Fibroblast of villous mesenchyme (primary cell): ENCODE measurements at regions not wholly inside any gene's neighbourhood (a gene's known extent, or its start where the extent isn't known, plus 50 kb on each side); places are given as distances from the start of the nearest gene placed in this dataset.

Source experiments
- DNase-seq: peaks from one replicate; pipeline ENCODE4 v3.0.0-alpha.2; 2010; ENCODE audit warnings: low read depth
- H3K4me3 ChIP-seq: 2 replicates; pipeline ENCODE4 v1.5.1; 2011; ENCODE audit warnings: low read depth, mild to moderate bottlenecking, low read length
- CTCF ChIP-seq: IDR thresholded peaks from 2 replicates; pipeline ENCODE4 v1.5.1; 2012; ENCODE audit warnings: low read depth, mild to moderate bottlenecking, low read length; ENCODE audit not compliant: insufficient read depth

- H3K4me3 ChIP-seq: no peak overlapping the region
- TF ChIP-seq CTCF: no peak
- peak; percentile 38 for DNase-seq
Measured at GRCh38 chr16:86910161-86910769, 331.9 kb downstream of the FOXL1 start.

- H3K4me3 ChIP-seq: no peak overlapping the region
- DNase-seq: peak; percentile 38
- TF ChIP-seq CTCF: no peak
Measured at GRCh38 chr16:86911437-86911958, 333.1 kb downstream of the FOXL1 start.

- DNase-seq: no peak
- no peak overlapping the region for H3K4me3 ChIP-seq
- no peak for TF ChIP-seq CTCF
Measured at GRCh38 chr16:86913886-86914285, 335.5 kb downstream of the FOXL1 start.

- DNase-seq: no peak
- TF ChIP-seq CTCF: no peak
- no peak overlapping the region for H3K4me3 ChIP-seq
Measured at GRCh38 chr16:86914876-86915717, 336.7 kb downstream of the FOXL1 start.

- TF ChIP-seq CTCF: no peak
- H3K4me3 ChIP-seq: no peak overlapping the region
- no peak for DNase-seq
Measured at GRCh38 chr16:86917471-86918365, 339.4 kb downstream of the FOXL1 start.

GRCh38 chr16:86918637-86919036, 340.3 kb downstream of the FOXL1 start:
- no peak for TF ChIP-seq CTCF
- H3K4me3 ChIP-seq: no peak overlapping the region
- DNase-seq: no peak
